MM.1S (cell line): ENCODE measurements at regions not wholly inside any gene's neighbourhood (a gene's known extent, or its start where the extent isn't known, plus 50 kb on each side); places are given as distances from the start of the nearest gene placed in this dataset.
A peak's percentile ranks its signal among the peaks of the same experiment; 100 is the strongest.

Source experiments
- DNase-seq: peaks from one replicate; pipeline ENCODE4 v3.0.0-alpha.2; 2015
- H2AFZ ChIP-seq: fragments of 300-600 bp; sonication (generic); 2 replicates; pipeline ENCODE4 v1.6.0; 2016; ENCODE audit warnings: antibody characterized with exemption, low read length
- H3F3A ChIP-seq: fragments of 300-600 bp; sonication (generic); 2 replicates; pipeline ENCODE4 v1.6.1; 2016; ENCODE audit warnings: mild to moderate bottlenecking, antibody characterized with exemption, low read length, moderate library complexity, mixed read lengths; ENCODE audit not compliant: insufficient read depth
- H3K27ac ChIP-seq: fragments of 300-600 bp; sonication (generic); 2 replicates; pipeline ENCODE4 v1.5.1; 2016; ENCODE audit warnings: mild to moderate bottlenecking, low read length
- H3K27me3 ChIP-seq: fragments of 300-600 bp; sonication (generic); replicated peaks from 2 replicates; pipeline ENCODE4 v1.6.0; 2016; ENCODE audit warnings: low read length; ENCODE audit not compliant: insufficient read depth
- H3K36me3 ChIP-seq: fragments of 300-600 bp; sonication (generic); replicated peaks from 2 replicates; pipeline ENCODE4 v1.6.1; 2016; ENCODE audit warnings: mild to moderate bottlenecking, low read length, mixed read lengths; ENCODE audit not compliant: insufficient read depth
- H3K4me1 ChIP-seq: fragments of 300-600 bp; sonication (generic); 2 replicates; pipeline ENCODE4 v1.6.1; 2016; ENCODE audit warnings: low read length, mixed read lengths
- H3K4me2 ChIP-seq: fragments of 300-600 bp; sonication (generic); 2 replicates; pipeline ENCODE4 v1.6.0; 2016; ENCODE audit warnings: low read depth, low read length
- H3K4me3 ChIP-seq: fragments of 300-600 bp; sonication (generic); 2 replicates; pipeline ENCODE4 v1.5.1; 2016; ENCODE audit warnings: low read length, mixed read lengths
- H3K79me2 ChIP-seq: fragments of 300-600 bp; sonication (generic); 2 replicates; pipeline ENCODE4 v1.6.1; 2016; ENCODE audit warnings: mixed run types, low read length, mixed read lengths
- H3K9ac ChIP-seq: fragments of 300-600 bp; sonication (generic); 2 replicates; pipeline ENCODE4 v1.6.1; 2016; ENCODE audit warnings: low read length, mixed read lengths
- H3K9me2 ChIP-seq: fragments of 300-600 bp; sonication (generic); replicated peaks from 2 replicates; pipeline ENCODE4 v1.6.1; 2016; ENCODE audit warnings: mild to moderate bottlenecking, low read length, mixed read lengths; ENCODE audit not compliant: insufficient read depth
- H3K9me3 ChIP-seq: fragments of 300-600 bp; sonication (generic); replicated peaks from 2 replicates; pipeline ENCODE4 v1.6.1; 2016; ENCODE audit warnings: mild to moderate bottlenecking, low read length, mixed read lengths; ENCODE audit not compliant: insufficient read depth
- H4K20me1 ChIP-seq: fragments of 300-600 bp; sonication (generic); 2 replicates; pipeline ENCODE4 v1.6.1; 2016; ENCODE audit warnings: mild to moderate bottlenecking, low read length, moderate library complexity, mixed read lengths; ENCODE audit not compliant: insufficient read depth
- CTCF ChIP-seq: fragments of 300-600 bp; sonication (generic); IDR thresholded peaks from 2 replicates; pipeline ENCODE4 v1.5.1; 2016; ENCODE audit warnings: antibody characterized with exemption, low read length, mixed read lengths
- EZH2 ChIP-seq: fragments of 300-600 bp; sonication (generic); optimal IDR thresholded peaks from 2 replicates; pipeline ENCODE3; 2017; ENCODE audit warnings: low read depth, mild to moderate bottlenecking, antibody characterized with exemption, low read length, mixed read lengths
- EZH2phosphoT487 ChIP-seq: fragments of 300-600 bp; sonication (generic); IDR thresholded peaks from 2 replicates; pipeline ENCODE4 v1.6.1; 2018; ENCODE audit warnings: antibody characterized with exemption, low read length

- no peak overlapping the region for H2AFZ ChIP-seq
- no peak overlapping the region for H3K27ac ChIP-seq
- no peaks in the 10 kb centered on the region for H3K9me2 ChIP-seq
- H3K9ac ChIP-seq: no peak overlapping the region
- no peaks in the 10 kb centered on the region for H3K79me2 ChIP-seq
- TF ChIP-seq EZH2phosphoT487: no peak
- H3K9me3 ChIP-seq: no peaks in the 10 kb centered on the region
- no peaks in the 10 kb centered on the region for H3K36me3 ChIP-seq
- peaks cover 40% of the 10 kb centered on the region for H3K4me1 ChIP-seq
- DNase-seq: no peak
- H3K4me2 ChIP-seq: no peak overlapping the region
- H3K27me3 ChIP-seq: no peaks in the 10 kb centered on the region
- peaks cover 36% of the 10 kb centered on the region for H3F3A ChIP-seq
- no peak overlapping the region for H3K4me3 ChIP-seq
- H4K20me1 ChIP-seq: no peaks in the 10 kb centered on the region
These were observed 674.4 kb upstream of the LCORL start for GRCh38 chr4:18695733-18696527.

GRCh38 chr4:18691431-18692200, 670.1 kb upstream of the LCORL start:
- peak overlapping the region; percentile 17 for H3K4me3 ChIP-seq
- no peaks in the 10 kb centered on the region for H3K9me3 ChIP-seq
- DNase-seq: peak; percentile 37
- H3K4me1 ChIP-seq: peaks cover 30% of the 10 kb centered on the region
- H3K27me3 ChIP-seq: no peaks in the 10 kb centered on the region
- peak overlapping the region; percentile 8; the same call in 1 of the 2 replicates for H3K9ac ChIP-seq
- 0 out of 2 replicates have a peak, but pooled peaks cover 10% of the 10 kb centered on the region for H3F3A ChIP-seq
- TF ChIP-seq EZH2phosphoT487 (no peak), EZH2 (no peak), CTCF (peak; percentile 36)
- peak overlapping the region; percentile 62 for H3K4me2 ChIP-seq
- H3K36me3 ChIP-seq: no peaks in the 10 kb centered on the region
- no peaks in the 10 kb centered on the region for H3K9me2 ChIP-seq
- peak overlapping the region; percentile 63 for H2AFZ ChIP-seq
- no peaks in the 10 kb centered on the region for H4K20me1 ChIP-seq
- peak overlapping the region; percentile 29; the same call in 1 of the 2 replicates for H3K27ac ChIP-seq
- H3K79me2 ChIP-seq: no peaks in the 10 kb centered on the region

GRCh38 chr4:18690291-18690955, 668.9 kb upstream of the LCORL start:
- H3K36me3 ChIP-seq: no peaks in the 10 kb centered on the region
- H2AFZ ChIP-seq: no peak overlapping the region
- H3K27ac ChIP-seq: no peak overlapping the region
- H3K9me3 ChIP-seq: no peaks in the 10 kb centered on the region
- no peak for TF ChIP-seq EZH2phosphoT487
- no peak for DNase-seq
- H4K20me1 ChIP-seq: no peaks in the 10 kb centered on the region
- no peaks in the 10 kb centered on the region for H3K79me2 ChIP-seq
- H3K27me3 ChIP-seq: no peaks in the 10 kb centered on the region
- 0 out of 2 replicates have a peak, but pooled peaks cover 10% of the 10 kb centered on the region for H3F3A ChIP-seq
- H3K9me2 ChIP-seq: no peaks in the 10 kb centered on the region
- H3K9ac ChIP-seq: no peak overlapping the region
- peak overlapping the region; percentile 62; the same call in 1 of the 2 replicates for H3K4me2 ChIP-seq
- H3K4me1 ChIP-seq: peaks cover 29% of the 10 kb centered on the region
- H3K4me3 ChIP-seq: no peak overlapping the region
